GM18505 (cell line): ENCODE measurements at regions not wholly inside any gene's neighbourhood (a gene's known extent, or its start where the extent isn't known, plus 50 kb on each side); places are given as distances from the start of the nearest gene placed in this dataset.

Experiments used
- ATAC-seq: cut with Tn5 transposase; IDR thresholded peaks from one replicate; pipeline ENCODE4 v1.9.1; 2021; ENCODE audit not compliant: unreplicated experiment
- POLR2A ChIP-seq: IDR thresholded peaks from 4 replicates; pipeline ENCODE4 v1.6.1; 2011; ENCODE audit warnings: borderline replicate concordance; ENCODE audit not compliant: insufficient read depth, insufficient read length; ENCODE audit errors: extremely low read depth

GRCh38 chr4:18401425-18401824, 379.9 kb upstream of the LCORL start:
- ATAC-seq, result no peak
- no peak for TF ChIP-seq POLR2A

- no peak for TF ChIP-seq POLR2A
- ATAC-seq, result no peak
These were observed 377.1 kb upstream of the LCORL start for GRCh38 chr4:18398661-18399060.

GRCh38 chr4:18397681-18398390, 376.3 kb upstream of the LCORL start:
- ATAC-seq, result no peak
- TF ChIP-seq POLR2A, result no peak

- ATAC-seq, result no peak
- TF ChIP-seq POLR2A, result no peak
These were observed 373.1 kb upstream of the LCORL start for GRCh38 chr4:18394656-18395055.

GRCh38 chr4:18391354-18391728, 369.8 kb upstream of the LCORL start:
- no peak for TF ChIP-seq POLR2A
- ATAC-seq, result no peak

- ATAC-seq, result no peak
- TF ChIP-seq POLR2A, result no peak
These were observed 369.2 kb upstream of the LCORL start for GRCh38 chr4:18390655-18391353.

- no peak for TF ChIP-seq POLR2A
These were observed 367.6 kb upstream of the LCORL start for GRCh38 chr4:18389115-18389514.

GRCh38 chr4:18388039-18388438, 366.5 kb upstream of the LCORL start:
- TF ChIP-seq POLR2A, result no peak
- no peak for ATAC-seq

More at GRCh38 chr4:18389115-18389514, 367.6 kb upstream of the LCORL start:
- no peak for ATAC-seq

- ATAC-seq, result no peak
These were observed 359.6 kb upstream of the LCORL start for GRCh38 chr4:18381186-18381585.

GRCh38 chr4:18369561-18369960, 348.0 kb upstream of the LCORL start:
- no peak for ATAC-seq
- no peak for TF ChIP-seq POLR2A

More at GRCh38 chr4:18381186-18381585, 359.6 kb upstream of the LCORL start:
- no peak for TF ChIP-seq POLR2A

- ATAC-seq, result peak; percentile 92
- TF ChIP-seq POLR2A, result no peak
These were observed 345.3 kb upstream of the LCORL start for GRCh38 chr4:18366892-18367291.

GRCh38 chr4:18366136-18366535, 344.6 kb upstream of the LCORL start:
- no peak for TF ChIP-seq POLR2A
- ATAC-seq, result no peak

GRCh38 chr4:18343581-18343980, 322.0 kb upstream of the LCORL start:
- no peak for TF ChIP-seq POLR2A
- no peak for ATAC-seq

GRCh38 chr4:18342847-18343246, 321.3 kb upstream of the LCORL start:
- no peak for TF ChIP-seq POLR2A
- no peak for ATAC-seq
